CD8-positive, alpha-beta memory T cell (primary cell): ENCODE measurements at regions not wholly inside any gene's neighbourhood (a gene's known extent, or its start where the extent isn't known, plus 50 kb on each side); places are given as distances from the start of the nearest gene placed in this dataset.

ENCODE experiments used
- CTCF ChIA-PET: fragments of 350-600 bp; sonication (Branson Sonifier 250); formaldehyde crosslinking; loops from one replicate; lab custom pipeline; 2021; ENCODE audit warnings: antibody characterized with exemption; lab: Charles Lee
- POLR2A ChIA-PET: fragments of 350-600 bp; sonication (Branson Sonifier 250); formaldehyde crosslinking; loops from one replicate; lab custom pipeline; 2021; ENCODE audit warnings: antibody characterized with exemption; lab: Charles Lee
- DNase-seq, 5 donors: peaks; one replicate each; pipeline versions ENCODE4 v3.0.0 to v3.0.0-alpha.2; 2020 to 2022; ENCODE audit warnings: mixed read lengths in 1 of 5
- H3K27ac ChIP-seq: one replicate; pipeline ENCODE4 v1.7.0; 2013; ENCODE audit warnings: low read depth, mild to moderate bottlenecking, low read length, moderate library complexity
- H3K27me3 ChIP-seq: 2 replicates; pipeline ENCODE4 v1.7.0; 2013; ENCODE audit warnings: low read length, mild to moderate bottlenecking; ENCODE audit not compliant: insufficient read depth, poor library complexity, severe bottlenecking
- H3K36me3 ChIP-seq: 2 replicates; pipeline ENCODE4 v1.7.0; 2013; ENCODE audit warnings: mild to moderate bottlenecking, low read length, moderate library complexity; ENCODE audit not compliant: insufficient read depth
- H3K4me1 ChIP-seq: 2 replicates; pipeline ENCODE4 v1.7.0; 2013; ENCODE audit warnings: mild to moderate bottlenecking, low read length, moderate library complexity; ENCODE audit not compliant: insufficient read depth
- H3K4me3 ChIP-seq: 2 replicates; pipeline ENCODE4 v1.7.0; 2013; ENCODE audit warnings: mild to moderate bottlenecking, low read length
- H3K9me3 ChIP-seq: 2 replicates; pipeline ENCODE4 v1.7.0; 2013; ENCODE audit warnings: mild to moderate bottlenecking, low read length
- H3K27ac Mint-ChIP-seq, 8 donors: one replicate each; pipeline ENCODE4 v1.8.0; 2020 to 2021; ENCODE audit warnings: mixed read lengths in 8 of 8, mild to moderate bottlenecking in 6 of 8, inconsistent platforms in 3 of 8, moderate library complexity in 3 of 8
- H3K27me3 Mint-ChIP-seq, 2 donors: one replicate each; pipeline ENCODE4 v1.8.0; 2020 to 2021; ENCODE audit warnings: mixed read lengths in 2 of 2, mild to moderate bottlenecking in 1 of 2, moderate library complexity in 1 of 2
- H3K36me3 Mint-ChIP-seq, 3 donors: one replicate each; pipeline ENCODE4 v1.8.0; 2020 to 2021; ENCODE audit warnings: mixed read lengths in 3 of 3, inconsistent platforms in 1 of 3, mild to moderate bottlenecking in 1 of 3
- H3K4me1 Mint-ChIP-seq, 3 donors: one replicate each; pipeline ENCODE4 v1.8.0; 2020 to 2021; ENCODE audit warnings: mixed read lengths in 3 of 3, inconsistent platforms in 1 of 3, mild to moderate bottlenecking in 1 of 3
- H3K4me3 Mint-ChIP-seq, 7 donors: one replicate each; pipeline ENCODE4 v1.8.0; 2020 to 2021; ENCODE audit warnings: mixed read lengths in 7 of 7, mild to moderate bottlenecking in 6 of 7, moderate library complexity in 4 of 7, inconsistent platforms in 2 of 7
- H3K9me3 Mint-ChIP-seq, 5 donors: one replicate each; pipeline ENCODE4 v1.8.0; 2020 to 2022; ENCODE audit warnings: mixed read lengths in 5 of 5, mild to moderate bottlenecking in 3 of 5, moderate library complexity in 2 of 5, inconsistent platforms in 1 of 5

DNA sequence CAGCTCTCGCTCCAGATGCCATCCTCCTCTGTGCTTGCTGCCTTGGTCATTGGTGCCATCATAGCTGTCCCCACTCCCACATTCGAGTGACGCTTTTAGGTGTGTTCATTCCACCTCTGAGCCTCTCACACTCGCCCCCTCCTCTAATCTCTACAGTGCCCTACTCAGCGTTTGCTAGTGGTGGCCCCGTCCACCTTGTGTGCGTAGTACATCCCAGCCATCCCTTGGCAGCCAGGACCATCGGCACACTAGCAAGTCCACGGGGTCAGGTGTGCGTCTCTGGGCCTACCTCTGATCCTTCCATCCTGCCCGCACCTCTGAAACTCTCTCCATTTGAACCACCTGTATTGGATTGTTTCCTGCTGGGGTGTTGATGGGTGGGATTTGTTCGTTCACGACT is 54.2 kb upstream of the RGMA start:
- no peaks in the 10 kb centered on the region for H3K36me3 ChIP-seq
- POLR2A ChIA-PET: no interaction called here
- peaks cover 17% of the 10 kb centered on the region for H3K4me1 ChIP-seq
- no peaks in the 10 kb centered on the region for H3K9me3 ChIP-seq
- H3K27me3 ChIP-seq: no peaks in the 10 kb centered on the region
- DNase-seq: no peak
- Mint-ChIP-seq H3K27me3 (peaks cover 0 to 10% of the 10 kb centered on the region in 2 donors), H3K4me1 (peaks cover 46 to 66% (median 50%) of the 10 kb centered on the region in 3 donors), H3K27ac (peak overlapping the region in 3 of 8 donors; percentile 25 to 83 (median 30)), H3K36me3 (peaks cover 0 to 4% (median 0%) of the 10 kb centered on the region in 3 donors), H3K9me3 (no peaks in the 10 kb centered on the region), H3K4me3 (no peak overlapping the region)
- CTCF ChIA-PET: no interaction called here
- H3K27ac ChIP-seq: no peak overlapping the region
- no peak overlapping the region for H3K4me3 ChIP-seq

DNA sequence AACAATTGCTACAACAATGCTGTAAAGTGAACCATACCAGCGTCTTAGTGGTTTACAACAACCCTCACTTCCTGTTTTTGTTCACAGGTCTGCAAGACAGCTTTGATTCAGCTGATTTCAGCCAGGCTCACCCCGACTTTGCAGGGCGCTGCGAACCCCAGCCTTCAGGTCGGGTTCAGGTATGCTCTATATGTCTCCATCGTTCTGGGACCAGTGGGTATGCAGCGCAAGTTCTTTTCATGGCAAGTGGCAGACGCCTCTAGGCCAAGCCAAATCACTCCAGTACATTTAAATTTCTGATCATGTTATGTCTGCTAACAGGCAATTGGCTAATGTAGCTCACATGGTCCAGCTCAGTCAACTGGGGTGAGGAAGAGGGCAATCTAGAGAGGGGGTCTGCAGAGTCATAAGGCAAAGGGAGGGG is 52.4 kb upstream of the RGMA start:
- Histone ChIP-seq H3K27me3 (no peaks in the 10 kb centered on the region), H3K36me3 (no peaks in the 10 kb centered on the region), H3K4me1 (peaks cover 17% of the 10 kb centered on the region), H3K4me3 (peak overlapping the region; percentile 4), H3K27ac (no peak overlapping the region), H3K9me3 (no peaks in the 10 kb centered on the region)
- Mint-ChIP-seq H3K4me1 (peaks cover 46 to 73% (median 58%) of the 10 kb centered on the region in 3 donors), H3K27ac (peak overlapping the region; percentile 18 to 87 (median 62)), H3K36me3 (peaks cover 0 to 4% (median 0%) of the 10 kb centered on the region in 3 donors), H3K4me3 (peak overlapping the region in 6 of 7 donors; percentile 75 to 82 (median 78)), H3K9me3 (no peaks in the 10 kb centered on the region), H3K27me3 (peaks cover 0 to 10% of the 10 kb centered on the region in 2 donors)
- CTCF ChIA-PET: interaction anchor here (0.9 to 2.0 kb wide), 2 partner anchors 13 to 53 kb away, joined by 3 to 13 read pairs; no protein-coding TSS in a partner anchor
- POLR2A ChIA-PET: interaction anchor here (1.8 kb wide), 1 partner anchor 10 kb away, joined by 5 read pairs; no protein-coding TSS in a partner anchor
- DNase-seq: peak; percentile 6 to 70 (median 30)

DNA sequence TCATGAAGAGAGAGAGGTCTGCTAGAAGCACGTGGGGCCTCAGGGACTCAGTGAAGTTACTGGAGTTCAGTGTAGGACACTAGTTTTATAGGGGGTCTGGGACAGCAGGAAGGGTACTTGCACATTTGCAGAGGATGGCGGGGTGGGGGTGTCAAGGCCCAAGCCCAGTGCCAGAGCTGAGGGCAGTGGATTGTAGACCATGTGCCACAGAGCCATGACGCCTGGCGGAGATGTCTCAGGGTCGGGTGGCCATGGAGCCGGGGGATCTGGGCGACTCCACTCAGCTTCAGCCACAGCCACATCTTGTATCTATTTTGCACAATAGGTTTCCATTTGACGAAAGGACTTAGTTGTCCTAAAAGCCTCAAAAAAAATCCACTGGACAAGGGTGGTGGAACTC is 50.4 kb upstream of the RGMA start:
- DNase-seq: no peak
- POLR2A ChIA-PET: no interaction called here

DNA sequence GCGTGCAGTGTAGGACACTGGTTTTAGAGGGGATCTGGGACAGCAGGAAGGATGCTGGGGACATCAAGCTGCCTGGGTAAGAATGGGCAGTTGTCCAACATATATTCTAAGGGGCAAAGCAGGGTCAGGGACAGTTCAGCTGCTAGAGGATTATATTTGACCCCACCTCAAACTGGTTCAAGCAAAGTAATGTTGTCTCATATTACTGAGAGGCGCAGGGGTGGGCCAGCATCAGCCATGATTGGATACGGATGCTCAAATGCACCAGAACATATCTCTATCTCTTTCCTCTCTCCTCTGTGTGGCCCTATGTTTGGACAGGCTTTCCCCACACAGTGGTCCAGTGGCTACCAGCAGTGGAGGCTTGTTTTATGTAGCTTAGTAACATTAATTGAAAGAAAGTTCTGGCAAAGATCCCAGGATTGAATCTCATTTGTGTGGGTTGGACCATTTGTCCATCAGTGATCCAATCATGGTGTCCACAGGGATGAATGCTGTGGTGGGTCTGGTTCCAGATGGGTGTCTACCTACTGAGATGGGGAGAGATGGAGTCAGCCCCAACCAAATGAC is 49.8 kb upstream of the RGMA start:
- Mint-ChIP-seq H3K36me3 (peaks cover 0 to 4% (median 0%) of the 10 kb centered on the region in 3 donors), H3K27me3 (peaks cover 0 to 10% of the 10 kb centered on the region in 2 donors), H3K27ac (peak overlapping the region in 3 of 8 donors; percentile 60 to 93 (median 87)), H3K4me1 (peaks cover 40 to 59% (median 58%) of the 10 kb centered on the region in 3 donors), H3K9me3 (no peaks in the 10 kb centered on the region), H3K4me3 (peak overlapping the region in 2 of 7 donors; percentile 24 to 73)
- H3K4me3 ChIP-seq: no peak overlapping the region
- DNase-seq: no peak
- H3K27ac ChIP-seq: no peak overlapping the region
- H3K9me3 ChIP-seq: no peaks in the 10 kb centered on the region
- CTCF ChIA-PET: interaction anchor here (1.0 kb wide), 1 partner anchor 51 kb away, joined by 3 read pairs; no protein-coding TSS in a partner anchor
- H3K36me3 ChIP-seq: no peaks in the 10 kb centered on the region
- no peaks in the 10 kb centered on the region for H3K27me3 ChIP-seq
- POLR2A ChIA-PET: no interaction called here
- peaks cover 17% of the 10 kb centered on the region for H3K4me1 ChIP-seq

More for the DNA sequence above, 50.4 kb upstream of the RGMA start:
- no peaks in the 10 kb centered on the region for H3K9me3 ChIP-seq
- Mint-ChIP-seq H3K4me3 (peak overlapping the region in 2 of 7 donors; percentile 10 to 68), H3K27me3 (peaks cover 0 to 10% of the 10 kb centered on the region in 2 donors), H3K4me1 (peaks cover 41 to 60% (median 60%) of the 10 kb centered on the region in 3 donors), H3K36me3 (peaks cover 0 to 4% (median 0%) of the 10 kb centered on the region in 3 donors), H3K27ac (peak overlapping the region in 3 of 8 donors; percentile 60 to 93 (median 66)), H3K9me3 (no peaks in the 10 kb centered on the region)
- no peaks in the 10 kb centered on the region for H3K36me3 ChIP-seq
- no peaks in the 10 kb centered on the region for H3K27me3 ChIP-seq
- H3K4me1 ChIP-seq: peaks cover 17% of the 10 kb centered on the region
- no peak overlapping the region for H3K27ac ChIP-seq
- H3K4me3 ChIP-seq: no peak overlapping the region
- CTCF ChIA-PET: interaction anchor here (1.0 kb wide), 1 partner anchor 52 kb away, joined by 3 read pairs; no protein-coding TSS in a partner anchor
